Fibroblast of mammary gland (primary cell): ENCODE measurements at regions not wholly inside any gene's neighbourhood (a gene's known extent, or its start where the extent isn't known, plus 50 kb on each side); places are given as distances from the start of the nearest gene placed in this dataset.

Experiments used
- DNase-seq: peaks from one replicate; pipeline ENCODE4 v3.0.0-alpha.2; 2010; ENCODE audit warnings: low read depth
- H3K4me3 ChIP-seq: 2 replicates; pipeline ENCODE4 v1.5.1; 2011; ENCODE audit warnings: low read depth, mild to moderate bottlenecking, low read length, moderate library complexity; ENCODE audit not compliant: control insufficient read depth
- TF ChIP-seq, protein P1 (sequence below): conservative IDR thresholded peaks from 2 replicates; pipeline ENCODE4 v1.5.1; 2011; ENCODE audit warnings: low read depth, low read length, inconsistent platforms; ENCODE audit not compliant: control insufficient read depth, insufficient read depth

DNA sequence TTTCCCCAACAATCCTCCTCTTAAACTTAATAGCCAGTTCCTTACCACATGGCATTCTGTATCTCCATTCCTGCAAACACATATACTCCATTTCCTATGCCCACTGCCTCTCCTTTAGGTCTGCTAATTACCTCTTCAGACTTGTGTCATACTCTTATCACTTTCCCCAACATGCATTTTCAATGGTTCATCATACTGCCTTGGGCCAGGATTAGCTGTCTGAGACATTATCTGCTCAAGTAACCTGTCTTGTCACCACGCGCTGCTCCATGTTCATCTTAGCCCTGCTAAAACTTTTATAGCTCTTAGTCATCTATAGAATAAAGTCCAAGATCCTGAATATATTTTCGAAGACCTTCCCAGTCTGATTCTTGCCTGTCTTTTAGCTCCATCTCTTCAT is 224.1 kb upstream of the GK2 start:
- TF ChIP-seq, protein P1, sequence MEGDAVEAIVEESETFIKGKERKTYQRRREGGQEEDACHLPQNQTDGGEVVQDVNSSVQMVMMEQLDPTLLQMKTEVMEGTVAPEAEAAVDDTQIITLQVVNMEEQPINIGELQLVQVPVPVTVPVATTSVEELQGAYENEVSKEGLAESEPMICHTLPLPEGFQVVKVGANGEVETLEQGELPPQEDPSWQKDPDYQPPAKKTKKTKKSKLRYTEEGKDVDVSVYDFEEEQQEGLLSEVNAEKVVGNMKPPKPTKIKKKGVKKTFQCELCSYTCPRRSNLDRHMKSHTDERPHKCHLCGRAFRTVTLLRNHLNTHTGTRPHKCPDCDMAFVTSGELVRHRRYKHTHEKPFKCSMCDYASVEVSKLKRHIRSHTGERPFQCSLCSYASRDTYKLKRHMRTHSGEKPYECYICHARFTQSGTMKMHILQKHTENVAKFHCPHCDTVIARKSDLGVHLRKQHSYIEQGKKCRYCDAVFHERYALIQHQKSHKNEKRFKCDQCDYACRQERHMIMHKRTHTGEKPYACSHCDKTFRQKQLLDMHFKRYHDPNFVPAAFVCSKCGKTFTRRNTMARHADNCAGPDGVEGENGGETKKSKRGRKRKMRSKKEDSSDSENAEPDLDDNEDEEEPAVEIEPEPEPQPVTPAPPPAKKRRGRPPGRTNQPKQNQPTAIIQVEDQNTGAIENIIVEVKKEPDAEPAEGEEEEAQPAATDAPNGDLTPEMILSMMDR: no peak
- DNase-seq: no peak

DNA sequence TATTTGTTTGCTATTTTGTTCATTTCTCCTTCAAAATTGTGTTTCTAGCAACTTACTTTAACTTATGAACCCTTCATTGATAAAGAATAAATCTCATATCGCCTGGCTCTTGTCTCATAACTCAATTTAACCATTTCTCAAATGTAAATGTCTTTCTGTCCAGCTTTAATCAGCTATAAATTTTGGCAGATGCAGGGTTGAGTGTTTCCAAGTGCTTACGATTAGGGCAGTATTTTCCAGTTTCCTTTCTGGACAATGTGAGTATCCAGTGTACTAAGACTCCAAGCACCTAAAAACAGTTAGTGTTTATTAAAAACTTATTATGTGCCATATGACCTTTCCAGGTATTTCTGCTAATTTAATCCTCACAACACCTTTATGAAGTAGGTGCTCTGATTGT is 218.6 kb upstream of the GK2 start:
- no peak for DNase-seq
- TF ChIP-seq, protein P1: no peak

More for the DNA sequence above, 224.1 kb upstream of the GK2 start:
- no peak overlapping the region for H3K4me3 ChIP-seq

DNA sequence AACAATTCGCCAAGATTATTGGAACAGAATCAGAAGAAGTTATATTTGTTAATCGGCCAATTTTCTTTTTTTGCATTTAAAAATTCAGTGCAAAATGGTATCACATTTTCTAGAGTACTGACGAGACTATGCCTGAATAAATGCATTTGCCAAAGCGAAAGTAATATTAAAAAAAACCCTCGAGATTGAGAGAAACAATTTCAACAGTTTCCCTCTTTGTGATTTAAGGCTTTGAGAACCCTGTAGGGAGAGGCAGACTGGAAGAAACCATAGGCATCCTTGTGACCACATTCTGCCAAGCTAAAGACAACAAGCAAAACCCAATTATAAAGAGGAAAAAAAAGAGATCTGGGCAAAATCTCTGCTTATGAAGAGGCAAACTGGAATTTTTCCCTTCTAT is 218.1 kb upstream of the GK2 start:
- H3K4me3 ChIP-seq: no peak overlapping the region
- TF ChIP-seq, protein P1: no peak
- no peak for DNase-seq

More for the DNA sequence above, 218.6 kb upstream of the GK2 start:
- H3K4me3 ChIP-seq: no peak overlapping the region

DNA sequence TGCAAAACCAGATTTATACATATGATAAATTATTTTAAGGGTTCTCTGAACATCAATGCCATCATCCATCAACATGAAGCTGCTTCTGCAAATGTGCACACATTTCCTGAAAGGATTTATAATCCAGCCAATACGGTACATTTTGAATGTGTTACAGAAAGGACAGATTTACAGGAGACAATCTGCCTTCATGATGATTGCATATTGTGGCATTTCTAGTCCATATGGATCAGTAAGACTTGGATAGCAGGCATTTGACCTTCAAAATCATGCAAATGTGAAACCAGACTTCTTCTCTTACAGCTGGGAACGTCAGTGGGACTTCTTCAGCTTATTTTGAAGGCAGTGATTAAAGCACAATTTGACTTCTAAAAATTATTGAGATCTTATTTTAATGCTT is 217.3 kb upstream of the GK2 start:
- TF ChIP-seq, protein P1: no peak
- no peak overlapping the region for H3K4me3 ChIP-seq
- DNase-seq: no peak

DNA sequence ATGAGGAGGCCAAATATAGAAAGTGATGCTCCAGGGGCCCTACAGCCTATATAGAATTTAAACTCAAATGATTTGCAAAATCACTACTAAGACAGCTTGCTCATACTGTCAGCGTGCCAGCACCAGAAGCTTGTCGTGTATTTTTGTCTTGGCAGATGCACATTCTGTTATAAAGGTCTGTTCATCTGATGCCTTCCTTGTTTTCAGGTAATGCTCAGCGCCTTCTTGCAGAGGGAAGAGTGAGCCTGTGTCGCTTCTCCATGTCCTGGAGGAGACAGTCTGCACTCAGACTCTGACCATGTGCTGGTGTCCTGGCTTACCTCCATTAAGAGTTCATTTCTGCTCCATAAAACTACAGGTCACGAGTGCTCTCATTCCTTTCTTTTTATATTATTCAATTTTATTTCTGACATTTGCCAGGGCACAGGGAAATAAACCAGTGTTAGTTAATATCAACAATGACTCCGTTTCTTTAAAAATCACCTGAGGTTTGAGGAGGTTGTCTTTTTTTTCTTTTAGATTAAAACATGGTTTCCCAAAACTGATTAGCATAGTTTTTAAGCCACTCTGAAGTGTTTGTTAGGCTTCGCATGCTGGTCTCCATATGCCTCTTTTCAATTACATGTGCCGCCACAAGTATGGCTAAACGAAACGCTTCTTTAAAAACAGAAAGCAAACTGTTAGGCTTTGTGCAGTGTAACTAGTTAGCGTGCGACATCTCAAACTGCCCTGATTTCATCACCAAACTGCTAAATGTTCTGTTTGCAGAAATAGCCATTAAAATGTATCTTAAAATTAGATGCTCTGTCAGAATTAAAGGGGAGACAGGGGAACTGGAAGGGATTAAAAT is 215.2 kb upstream of the GK2 start:
- TF ChIP-seq, protein P1: no peak
- H3K4me3 ChIP-seq: no peak overlapping the region
- DNase-seq: no peak

DNA sequence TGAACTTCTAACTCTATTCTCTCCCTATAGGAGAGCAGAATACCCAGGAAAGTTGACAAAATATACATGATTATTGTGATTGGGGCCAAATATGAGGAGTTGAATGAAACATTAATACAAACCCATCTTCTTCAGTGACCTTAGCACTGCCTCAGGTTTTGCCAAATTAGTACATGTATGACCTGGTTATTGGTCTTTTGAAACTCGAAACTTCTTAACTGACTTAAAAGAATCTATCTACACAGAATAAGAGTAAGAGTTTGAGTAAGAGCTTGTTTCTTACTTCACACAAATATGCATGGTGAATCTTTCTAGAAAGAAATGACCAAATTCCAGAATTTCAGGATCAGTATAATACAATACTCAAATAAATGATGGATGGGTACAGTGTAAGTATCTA is 213.0 kb upstream of the GK2 start:
- H3K4me3 ChIP-seq: no peak overlapping the region
- TF ChIP-seq, protein P1: no peak
- no peak for DNase-seq
